Inflammatory macrophage (primary cell): ENCODE measurements at regions not wholly inside any gene's neighbourhood (a gene's known extent, or its start where the extent isn't known, plus 50 kb on each side); places are given as distances from the start of the nearest gene placed in this dataset.

Experiments used
- DNase-seq, 2 donors: peaks; one replicate each; pipeline ENCODE4 v3.0.0-alpha.2; 2020 to 2022

DNA sequence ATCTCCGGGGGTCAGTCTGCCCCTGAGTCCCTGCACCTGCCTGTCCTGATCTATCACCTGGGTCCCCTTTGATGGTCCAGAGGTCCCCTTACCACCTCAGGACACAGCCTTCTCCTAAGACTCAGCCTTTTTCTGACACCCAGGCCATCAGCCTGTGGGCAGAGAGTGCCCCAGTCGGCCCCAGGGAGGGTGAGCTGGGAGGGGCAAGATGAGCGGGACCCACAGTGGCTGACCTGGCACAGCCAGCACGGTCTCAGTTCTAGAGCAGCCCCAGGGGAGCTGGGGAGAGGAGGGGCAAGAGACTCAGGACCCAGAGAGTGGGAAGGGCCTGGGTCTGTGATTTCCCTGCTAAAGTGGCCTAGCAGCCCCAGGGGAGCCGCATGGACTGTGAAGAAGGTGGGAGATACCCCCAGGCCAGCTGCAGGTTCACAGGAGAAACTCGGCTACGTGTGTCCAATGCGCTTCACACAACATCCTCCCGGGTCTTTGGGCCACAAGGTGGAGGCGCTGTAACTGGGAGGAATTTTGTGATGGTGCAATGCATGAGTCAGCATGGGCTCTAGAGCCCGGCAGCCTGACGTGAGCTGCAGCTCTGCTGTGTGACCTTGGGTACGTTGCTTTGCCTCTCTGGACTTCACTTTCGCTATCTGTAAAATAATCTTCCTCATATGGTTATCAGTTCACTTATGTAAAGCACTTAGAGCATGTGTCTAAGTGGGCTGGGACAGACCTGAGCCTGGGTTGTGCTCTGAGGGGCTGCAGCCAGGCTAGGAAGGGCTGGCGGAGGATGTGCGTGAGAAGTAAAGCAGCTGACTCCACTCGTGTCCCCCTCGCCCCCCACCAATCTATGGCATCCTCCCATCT is 67.2 kb upstream of the LHX1 start:
- peak in 1 of 2 donors; percentile 14 for DNase-seq

GRCh38 chr17:36870720-36870999 is 66.6 kb upstream of the LHX1 start:
- no peak for DNase-seq

GRCh38 chr17:36875698-36876293 is 61.5 kb upstream of the LHX1 start:
- no peak for DNase-seq

GRCh38 chr17:36876966-36877365 is 60.3 kb upstream of the LHX1 start:
- no peak for DNase-seq

GRCh38 chr17:36877771-36878170 is 59.5 kb upstream of the LHX1 start:
- DNase-seq: peak in 1 of 2 donors; percentile 2

DNA sequence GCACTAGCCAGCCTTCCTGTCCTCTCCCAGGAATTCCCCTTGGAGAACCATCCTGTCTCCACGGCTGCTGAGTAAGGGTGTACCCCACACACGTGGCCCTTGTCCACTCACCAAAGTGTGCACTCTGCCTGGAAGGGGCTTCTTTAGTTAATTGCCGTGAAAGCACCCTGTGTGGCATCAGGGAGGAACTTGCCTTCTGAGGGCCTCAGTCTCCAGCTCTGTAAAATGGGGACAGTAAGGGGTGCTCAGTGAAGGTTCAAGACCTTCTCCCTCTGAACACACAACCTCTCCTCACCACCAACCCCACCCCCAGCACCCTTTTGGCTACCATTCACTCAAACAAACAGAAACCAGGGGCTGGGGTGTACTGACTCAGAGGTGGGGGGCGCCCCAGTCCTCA is 59.1 kb upstream of the LHX1 start:
- no peak for DNase-seq

DNA sequence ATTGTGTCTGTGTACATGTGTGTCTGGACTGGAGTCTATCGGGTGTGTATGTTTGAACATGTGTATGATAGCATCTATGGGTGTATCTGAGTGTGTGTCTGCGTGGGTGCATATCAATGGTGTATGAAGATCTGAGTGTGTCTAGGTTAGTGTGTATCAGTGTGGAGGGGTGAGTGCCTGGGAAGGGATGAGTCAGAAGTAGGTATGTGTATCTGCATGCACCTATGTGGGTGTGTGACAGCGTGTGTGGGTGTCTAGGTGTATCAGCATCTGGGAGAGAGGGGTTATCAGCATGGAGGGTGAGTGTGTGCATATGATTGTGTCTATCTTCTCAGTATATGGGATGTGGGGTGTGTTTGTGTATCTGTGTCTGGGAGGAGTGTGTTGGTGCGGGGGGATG is 58.2 kb upstream of the LHX1 start:
- no peak for DNase-seq

DNA sequence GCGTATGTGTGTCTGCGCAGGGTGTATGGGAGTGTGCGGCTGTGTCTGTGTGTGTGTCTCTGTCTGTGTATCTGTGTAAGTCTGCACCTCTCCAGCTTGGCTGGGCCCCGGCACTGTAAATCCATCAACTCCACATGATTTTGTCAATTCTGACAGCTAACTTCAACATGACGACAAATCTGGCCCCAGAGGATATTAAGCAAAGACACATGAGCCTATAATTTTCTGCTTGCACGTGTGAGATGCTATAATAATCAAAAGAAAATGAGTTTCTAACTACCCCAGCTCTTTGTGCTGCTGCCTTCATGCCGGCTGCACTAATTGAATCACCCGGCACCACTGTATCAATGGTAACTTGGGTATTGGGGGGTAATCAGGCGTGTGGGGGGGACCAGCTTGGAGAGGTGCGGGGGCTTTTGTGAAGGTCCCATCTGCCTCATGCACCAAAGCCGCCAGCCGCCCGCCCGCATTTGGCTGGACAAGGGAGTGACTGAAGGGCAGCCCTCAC is 57.6 kb upstream of the LHX1 start:
- no peak for DNase-seq

- no peak for DNase-seq
These were observed 56.9 kb upstream of the LHX1 start for GRCh38 chr17:36880268-36880905.

DNA sequence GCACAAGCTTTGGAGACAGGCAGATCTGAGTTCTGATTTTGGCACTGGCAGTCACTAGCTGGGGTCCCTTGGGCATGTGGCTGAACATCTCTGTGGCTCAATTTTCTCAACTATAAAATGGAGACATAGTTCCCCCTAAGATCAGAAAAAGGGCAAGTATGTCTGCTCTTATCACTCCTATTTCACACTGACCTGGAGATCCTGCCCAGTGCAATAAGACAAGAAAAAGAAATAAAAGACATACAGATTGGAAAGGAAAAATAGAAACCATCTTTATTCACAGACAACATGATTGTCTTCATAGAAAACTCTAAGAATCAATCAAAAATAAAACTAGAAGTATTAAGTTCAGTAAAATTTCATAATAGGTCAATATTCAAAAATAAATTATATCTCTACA is 56.0 kb upstream of the LHX1 start:
- DNase-seq: no peak

- no peak for DNase-seq
These were observed 52.7 kb upstream of the LHX1 start for GRCh38 chr17:36884495-36885152.

- no peak for DNase-seq
These were observed 52.0 kb upstream of the LHX1 start for GRCh38 chr17:36885153-36885735.

- no peak for DNase-seq
These were observed 51.4 kb upstream of the LHX1 start for GRCh38 chr17:36885771-36886377.
